Right atrium auricular region (tissue), 2 donors: ENCODE measurements at regions not wholly inside any gene's neighbourhood (a gene's known extent, or its start where the extent isn't known, plus 50 kb on each side); places are given as distances from the start of the nearest gene placed in this dataset.

Source experiments
- DNase-seq: peaks from one replicate; pipeline ENCODE4 v3.0.0-alpha.2; 2019; ENCODE audit warnings: low spot score
- H3K27ac ChIP-seq, 2 donors: fragments of 200-600 bp; sonication (generic); 1 replicate in 1 of 2; 2 replicates in 1 of 2; pipeline ENCODE4 v1.5.1; 2016 to 2019
- H3K27me3 ChIP-seq, 2 donors: fragments of 200-600 bp; sonication (generic); one replicate each; pipeline versions ENCODE4 v1.5.1 to v1.6.0; 2017 to 2019
- H3K36me3 ChIP-seq: fragments of 200-600 bp; sonication (generic); one replicate; pipeline ENCODE4 v1.5.1; 2016
- H3K4me1 ChIP-seq, 2 donors: fragments of 200-600 bp; sonication (generic); one replicate each; pipeline versions ENCODE4 v1.5.1 to v1.6.0; 2017 to 2019
- H3K4me3 ChIP-seq, 2 donors: fragments of 200-600 bp; sonication (generic); 1 replicate in 1 of 2; 2 replicates in 1 of 2; pipeline ENCODE4 v1.5.1; 2017 to 2019; ENCODE audit warnings: mild to moderate bottlenecking in 1 of 2, moderate library complexity in 1 of 2
- H3K9me3 ChIP-seq, 2 donors: fragments of 200-600 bp; sonication (generic); one replicate each; pipeline ENCODE4 v1.5.1; 2019
- CTCF ChIP-seq, 2 donors: fragments of 200-600 bp; sonication (generic); IDR thresholded peaks; one replicate each; pipeline ENCODE4 v1.5.1; 2019; ENCODE audit warnings: antibody characterized with exemption in 2 of 2

GRCh38 chr2:136393514-136393913 lies 275.6 kb upstream of the CXCR4 start:
- Histone ChIP-seq H3K27me3 (no peaks in the 10 kb centered on the region), H3K4me1 (no peaks in the 10 kb centered on the region), H3K4me3 (no peak overlapping the region), H3K36me3 (no peaks in the 10 kb centered on the region), H3K9me3 (no peaks in the 10 kb centered on the region), H3K27ac (no peak overlapping the region)
- no peak for DNase-seq
- TF ChIP-seq CTCF (IDR thresholded peaks at IDR 0.05) = no peak

- no peak for TF ChIP-seq CTCF (IDR thresholded peaks at IDR 0.05)
- Histone ChIP-seq H3K27ac (no peak overlapping the region), H3K27me3 (no peaks in the 10 kb centered on the region), H3K4me3 (no peak overlapping the region), H3K4me1 (no peaks in the 10 kb centered on the region), H3K36me3 (no peaks in the 10 kb centered on the region), H3K9me3 (no peaks in the 10 kb centered on the region)
- no peak for DNase-seq
Measured at GRCh38 chr2:136392897-136393505, 275.1 kb upstream of the CXCR4 start.

- H3K36me3 ChIP-seq = no peaks in the 10 kb centered on the region
Measured at GRCh38 chr2:136389809-136390208, 271.9 kb upstream of the CXCR4 start.

GRCh38 chr2:136386046-136386445 lies 268.1 kb upstream of the CXCR4 start:
- H3K36me3 ChIP-seq = no peaks in the 10 kb centered on the region
- DNase-seq = no peak
- no peak for TF ChIP-seq CTCF (IDR thresholded peaks at IDR 0.05)
- H3K27me3 ChIP-seq = no peaks in the 10 kb centered on the region
- H3K4me1 ChIP-seq = no peaks in the 10 kb centered on the region
- no peak overlapping the region for H3K27ac ChIP-seq
- no peak overlapping the region for H3K4me3 ChIP-seq
- no peaks in the 10 kb centered on the region for H3K9me3 ChIP-seq

More at GRCh38 chr2:136389809-136390208, 271.9 kb upstream of the CXCR4 start:
- H3K4me1 ChIP-seq = no peaks in the 10 kb centered on the region
- no peak overlapping the region for H3K27ac ChIP-seq
- DNase-seq = no peak
- TF ChIP-seq CTCF (IDR thresholded peaks at IDR 0.05) = no peak
- no peaks in the 10 kb centered on the region for H3K27me3 ChIP-seq
- no peaks in the 10 kb centered on the region for H3K9me3 ChIP-seq
- H3K4me3 ChIP-seq = no peak overlapping the region

- no peak overlapping the region for H3K27ac ChIP-seq
- H3K4me1 ChIP-seq = no peaks in the 10 kb centered on the region
- H3K27me3 ChIP-seq = no peaks in the 10 kb centered on the region
- H3K9me3 ChIP-seq = no peaks in the 10 kb centered on the region
- H3K36me3 ChIP-seq = no peaks in the 10 kb centered on the region
- H3K4me3 ChIP-seq = no peak overlapping the region
- DNase-seq = no peak
- TF ChIP-seq CTCF (IDR thresholded peaks at IDR 0.05) = peak in 1 of 2 donors; percentile 62
Measured at GRCh38 chr2:136384531-136385303, 266.8 kb upstream of the CXCR4 start.
